Type B pancreatic cell (in vitro differentiated cells): ENCODE measurements at regions not wholly inside any gene's neighbourhood (a gene's known extent, or its start where the extent isn't known, plus 50 kb on each side); places are given as distances from the start of the nearest gene placed in this dataset.

ENCODE experiments used
- DNase-seq: peaks from one replicate; pipeline ENCODE4 v3.0.0; 2021; ENCODE audit warnings: mixed read lengths; ENCODE audit not compliant: unreplicated experiment; ENCODE audit errors: extremely low spot score
- H3K27ac Mint-ChIP-seq: 2 replicates; pipeline ENCODE4 v1.8.0; 2021; ENCODE audit warnings: mild to moderate bottlenecking, mixed read lengths
- H3K27me3 Mint-ChIP-seq: 2 replicates; pipeline ENCODE4 v1.8.0; 2021; ENCODE audit warnings: mixed read lengths
- H3K36me3 Mint-ChIP-seq: 2 replicates; pipeline ENCODE4 v1.8.0; 2021; ENCODE audit warnings: mixed read lengths
- H3K4me1 Mint-ChIP-seq: one replicate; pipeline ENCODE4 v1.8.0; 2021; ENCODE audit warnings: mixed read lengths; ENCODE audit not compliant: unreplicated experiment
- H3K4me3 Mint-ChIP-seq: 2 replicates; pipeline ENCODE4 v1.8.0; 2021; ENCODE audit warnings: mild to moderate bottlenecking, mixed read lengths
- H3K9me3 Mint-ChIP-seq: 2 replicates; pipeline ENCODE4 v1.8.0; 2021; ENCODE audit warnings: mixed read lengths
- TF ChIP-seq, protein P1 (sequence below): fragments of 200-600 bp; sonication (generic); conservative IDR thresholded peaks from 2 replicates; pipeline ENCODE4 v1.5.0; 2021; ENCODE audit warnings: antibody characterized with exemption, mild to moderate bottlenecking

DNA sequence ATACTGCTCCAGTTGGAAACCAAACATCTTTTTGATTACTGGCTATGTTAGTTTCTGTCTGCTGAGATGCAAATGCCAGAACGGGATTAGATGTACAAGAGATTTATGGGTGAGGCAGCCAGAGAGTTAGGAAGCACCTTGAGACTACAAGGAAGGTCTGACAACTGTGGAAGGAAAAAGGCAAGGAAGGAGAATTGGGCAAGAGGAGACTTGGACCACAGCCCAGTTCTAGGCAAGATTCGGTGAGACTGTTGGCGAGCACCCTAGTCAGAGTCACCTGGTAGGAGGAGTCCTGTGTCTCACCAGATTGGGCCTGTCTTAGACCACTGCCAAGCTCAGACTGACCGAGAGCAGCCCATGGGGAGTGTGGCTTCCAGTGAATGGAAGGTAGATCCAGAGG lies 91.8 kb upstream of the F13A1 start:
- Mint-ChIP-seq H3K9me3 (no peaks in the 10 kb centered on the region), H3K27ac (no peak overlapping the region), H3K4me1 (no peaks in the 10 kb centered on the region), H3K36me3 (no peaks in the 10 kb centered on the region), H3K27me3 (peaks cover 28% of the 10 kb centered on the region), H3K4me3 (no peak overlapping the region)
- TF ChIP-seq, protein P1, sequence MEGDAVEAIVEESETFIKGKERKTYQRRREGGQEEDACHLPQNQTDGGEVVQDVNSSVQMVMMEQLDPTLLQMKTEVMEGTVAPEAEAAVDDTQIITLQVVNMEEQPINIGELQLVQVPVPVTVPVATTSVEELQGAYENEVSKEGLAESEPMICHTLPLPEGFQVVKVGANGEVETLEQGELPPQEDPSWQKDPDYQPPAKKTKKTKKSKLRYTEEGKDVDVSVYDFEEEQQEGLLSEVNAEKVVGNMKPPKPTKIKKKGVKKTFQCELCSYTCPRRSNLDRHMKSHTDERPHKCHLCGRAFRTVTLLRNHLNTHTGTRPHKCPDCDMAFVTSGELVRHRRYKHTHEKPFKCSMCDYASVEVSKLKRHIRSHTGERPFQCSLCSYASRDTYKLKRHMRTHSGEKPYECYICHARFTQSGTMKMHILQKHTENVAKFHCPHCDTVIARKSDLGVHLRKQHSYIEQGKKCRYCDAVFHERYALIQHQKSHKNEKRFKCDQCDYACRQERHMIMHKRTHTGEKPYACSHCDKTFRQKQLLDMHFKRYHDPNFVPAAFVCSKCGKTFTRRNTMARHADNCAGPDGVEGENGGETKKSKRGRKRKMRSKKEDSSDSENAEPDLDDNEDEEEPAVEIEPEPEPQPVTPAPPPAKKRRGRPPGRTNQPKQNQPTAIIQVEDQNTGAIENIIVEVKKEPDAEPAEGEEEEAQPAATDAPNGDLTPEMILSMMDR: no peak
- no peak for DNase-seq

DNA sequence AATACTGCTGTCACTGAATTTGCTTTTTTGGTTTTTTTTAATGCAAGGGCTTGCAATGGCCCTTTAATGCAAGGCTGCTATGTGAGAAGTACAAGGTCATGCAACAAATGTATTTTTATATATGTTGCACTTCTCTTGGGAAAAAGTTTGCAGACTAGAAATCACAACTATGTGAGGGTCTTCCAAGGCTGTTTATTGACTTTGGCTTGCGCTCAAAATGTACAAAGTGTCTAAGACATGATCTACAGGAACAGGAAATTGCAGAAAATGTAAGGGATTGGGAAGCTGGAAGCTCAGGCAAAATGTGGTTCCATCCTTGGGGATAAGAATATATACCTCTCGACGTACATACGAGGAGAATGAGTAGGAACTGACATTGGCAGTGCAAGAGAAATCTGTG lies 92.2 kb upstream of the F13A1 start:
- Mint-ChIP-seq H3K27me3 (peaks cover 28% of the 10 kb centered on the region), H3K4me1 (no peaks in the 10 kb centered on the region), H3K36me3 (no peaks in the 10 kb centered on the region), H3K27ac (no peak overlapping the region), H3K4me3 (no peak overlapping the region), H3K9me3 (no peaks in the 10 kb centered on the region)
- TF ChIP-seq, protein P1: no peak
- DNase-seq: no peak

DNA sequence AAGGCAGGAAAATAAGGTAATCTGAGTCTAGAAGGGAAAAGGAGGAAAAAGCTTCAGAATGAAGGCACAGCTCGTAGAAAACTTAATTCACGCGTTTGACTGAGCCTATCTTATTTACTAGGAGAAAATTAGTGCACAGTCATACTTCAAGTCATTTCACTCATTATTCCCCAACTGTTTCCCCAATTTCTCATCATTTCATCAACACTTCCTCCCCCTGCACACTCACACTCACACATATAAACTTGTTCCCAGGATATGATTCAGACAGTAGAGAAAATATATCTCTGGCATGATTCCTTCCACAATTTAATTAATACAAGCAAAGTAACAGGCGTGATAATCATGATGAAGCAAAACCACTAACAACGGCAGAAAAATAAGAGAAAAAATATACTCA lies 94.5 kb upstream of the F13A1 start:
- H3K27ac Mint-ChIP-seq: no peak overlapping the region
- no peaks in the 10 kb centered on the region for H3K9me3 Mint-ChIP-seq
- TF ChIP-seq, protein P1: no peak
- no peak for DNase-seq
- no peaks in the 10 kb centered on the region for H3K4me1 Mint-ChIP-seq
- H3K27me3 Mint-ChIP-seq: peaks cover 24% of the 10 kb centered on the region
- H3K4me3 Mint-ChIP-seq: no peak overlapping the region
- H3K36me3 Mint-ChIP-seq: no peaks in the 10 kb centered on the region

GRCh38 chr6:6417475-6417874 lies 97.0 kb upstream of the F13A1 start:
- TF ChIP-seq, protein P1: no peak
- H3K4me1 Mint-ChIP-seq: no peaks in the 10 kb centered on the region
- no peaks in the 10 kb centered on the region for H3K9me3 Mint-ChIP-seq
- H3K36me3 Mint-ChIP-seq: no peaks in the 10 kb centered on the region
- no peak overlapping the region for H3K4me3 Mint-ChIP-seq
- H3K27me3 Mint-ChIP-seq: peaks cover 18% of the 10 kb centered on the region
- no peak overlapping the region for H3K27ac Mint-ChIP-seq
- no peak for DNase-seq

GRCh38 chr6:6418421-6418820 lies 98.0 kb upstream of the F13A1 start:
- peaks cover 14% of the 10 kb centered on the region for H3K27me3 Mint-ChIP-seq
- TF ChIP-seq, protein P1: no peak
- no peaks in the 10 kb centered on the region for H3K36me3 Mint-ChIP-seq
- no peak overlapping the region for H3K27ac Mint-ChIP-seq
- H3K4me1 Mint-ChIP-seq: no peaks in the 10 kb centered on the region
- H3K9me3 Mint-ChIP-seq: no peaks in the 10 kb centered on the region
- no peak overlapping the region for H3K4me3 Mint-ChIP-seq
- no peak for DNase-seq

DNA sequence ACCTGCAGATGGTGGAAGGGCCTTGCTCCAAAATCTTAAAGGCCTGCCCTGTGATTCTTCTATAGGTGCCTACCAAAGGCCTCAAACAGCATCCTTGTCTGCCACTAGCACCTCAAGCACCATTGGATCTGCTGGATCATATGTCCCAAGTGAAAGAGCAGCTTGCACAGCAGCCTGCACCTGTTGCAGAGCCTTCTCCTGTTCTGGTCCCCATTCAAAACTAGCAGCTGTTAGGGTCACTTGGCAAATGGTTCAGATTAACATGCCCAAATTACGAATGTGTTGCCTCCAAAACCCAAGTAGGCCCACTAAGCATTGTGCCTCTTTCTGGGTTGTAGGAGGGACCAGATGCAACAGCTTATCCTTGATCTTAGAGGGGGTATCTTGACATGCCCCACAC lies 99.6 kb upstream of the F13A1 start:
- H3K4me1 Mint-ChIP-seq: no peaks in the 10 kb centered on the region
- DNase-seq: no peak
- H3K27ac Mint-ChIP-seq: no peak overlapping the region
- no peaks in the 10 kb centered on the region for H3K9me3 Mint-ChIP-seq
- no peak overlapping the region for H3K4me3 Mint-ChIP-seq
- no peaks in the 10 kb centered on the region for H3K36me3 Mint-ChIP-seq
- TF ChIP-seq, protein P1: no peak
- H3K27me3 Mint-ChIP-seq: peaks cover 14% of the 10 kb centered on the region
